Ishikawa (cell line): ENCODE measurements at regions not wholly inside any gene's neighbourhood (a gene's known extent, or its start where the extent isn't known, plus 50 kb on each side); places are given as distances from the start of the nearest gene placed in this dataset.

Experiments
- EGR1 ChIP-seq: IDR thresholded peaks from 2 replicates; pipeline ENCODE4 v1.6.1; 2012
- EP300 ChIP-seq: IDR thresholded peaks from 2 replicates; pipeline ENCODE4 v1.6.1; 2012; ENCODE audit warnings: borderline replicate concordance
- MAX ChIP-seq: IDR thresholded peaks from 2 replicates; pipeline ENCODE4 v1.6.1; 2012
- RAD21 ChIP-seq: IDR thresholded peaks from 2 replicates; pipeline ENCODE4 v1.6.1; 2012; ENCODE audit warnings: low read depth
- TAF1 ChIP-seq: IDR thresholded peaks from 2 replicates; pipeline ENCODE4 v1.6.1; 2012; ENCODE audit warnings: low read depth, mild to moderate bottlenecking
- TEAD4 ChIP-seq: IDR thresholded peaks from 2 replicates; pipeline ENCODE4 v1.6.1; 2012

DNA sequence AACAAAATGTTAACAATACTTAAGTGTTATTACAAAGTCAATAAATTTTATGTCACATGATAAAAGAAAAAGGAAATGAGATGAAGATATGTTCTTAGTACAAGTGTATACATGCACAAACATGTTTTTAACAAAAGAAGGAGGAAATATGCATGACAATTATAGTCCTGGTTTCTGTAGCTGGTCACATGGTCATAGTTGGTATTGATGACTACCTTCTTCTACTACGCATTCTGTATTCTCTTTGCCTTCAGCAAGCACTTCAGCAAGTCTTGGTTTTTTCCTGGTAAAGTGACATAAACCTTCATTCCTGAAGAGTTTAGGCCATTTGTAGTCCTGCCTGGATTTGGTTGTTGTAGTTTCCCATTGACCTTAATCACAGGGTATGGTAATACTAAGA, 121.3 kb upstream of the SYT4 start:
- no peak for TF ChIP-seq EGR1
- TF ChIP-seq EP300: no peak
- no peak for TF ChIP-seq TEAD4
- no peak for TF ChIP-seq RAD21
- no peak for TF ChIP-seq MAX
- TF ChIP-seq TAF1: no peak
